B cell (primary cell): ENCODE measurements at regions not wholly inside any gene's neighbourhood (a gene's known extent, or its start where the extent isn't known, plus 50 kb on each side); places are given as distances from the start of the nearest gene placed in this dataset.

ENCODE experiments used
- ATAC-seq: fragments of 200-7000 bp; cut with Tn5 transposase; one replicate; pipeline ENCODE4 v1.10.0; 2021; ENCODE audit warnings: low read depth, mild to moderate bottlenecking, moderate number of reproducible peaks, moderate library complexity
- CTCF ChIA-PET: fragments of 350-600 bp; sonication (Branson Sonifier 250); formaldehyde crosslinking; loops from one replicate; lab custom pipeline; 2021; ENCODE audit warnings: antibody characterized with exemption, inconsistent platforms; lab: Charles Lee
- POLR2A ChIA-PET: fragments of 350-600 bp; sonication (Branson Sonifier 250); formaldehyde crosslinking; loops from one replicate; lab custom pipeline; 2021; ENCODE audit warnings: antibody characterized with exemption; lab: Charles Lee
- DNase-seq: peaks from one replicate; pipeline ENCODE4 v3.0.0; 2013
- H2AFZ ChIP-seq: 2 replicates; pipeline ENCODE4 v1.6.1; 2012; ENCODE audit warnings: mild to moderate bottlenecking, low read depth, low read length; ENCODE audit not compliant: insufficient read depth, poor library complexity, severe bottlenecking
- H3K27ac ChIP-seq, 2 donors: 1 replicate in 1 of 2; 2 replicates in 1 of 2; pipeline ENCODE4 v1.5.1; 2012 to 2013; ENCODE audit warnings: low read length in 2 of 2, mild to moderate bottlenecking in 2 of 2, moderate library complexity in 1 of 2
- H3K27me3 ChIP-seq, 4 experiments: fragments of 200-600 bp in 1 of 4; sonication (generic) in 1 of 4; replicated peaks in 1 of 4; 1 replicate in 2 of 4; 2 replicates in 2 of 4; pipeline versions ENCODE4 v1.6.1 to v1.7.0; 2013 to 2016; ENCODE audit warnings: low read length in 3 of 4, mild to moderate bottlenecking in 2 of 4, mixed read lengths in 1 of 4, moderate library complexity in 1 of 4; ENCODE audit not compliant: insufficient read depth in 4 of 4, control insufficient read depth in 3 of 4; ENCODE audit errors: control extremely low read depth in 1 of 4
- H3K36me3 ChIP-seq, 2 experiments: replicated peaks in 1 of 2; 1 replicate in 1 of 2; 2 replicates in 1 of 2; pipeline versions ENCODE4 v1.6.1 to v1.7.1; 2013; ENCODE audit warnings: low read length in 1 of 2; ENCODE audit not compliant: insufficient read depth in 2 of 2, control insufficient read depth in 1 of 2; ENCODE audit errors: control extremely low read depth in 1 of 2, extremely low read depth in 1 of 2
- H3K4me1 ChIP-seq, 2 donors: fragments of 200-600 bp in 1 of 2; sonication (generic) in 1 of 2; 1 replicate in 1 of 2; 2 replicates in 1 of 2; pipeline versions ENCODE4 v1.5.1 to v1.6.1; 2013 to 2017; ENCODE audit warnings: low read length in 2 of 2; ENCODE audit not compliant: control insufficient read depth in 2 of 2, insufficient read depth in 2 of 2
- H3K4me2 ChIP-seq: replicated peaks from 2 replicates; pipeline ENCODE3; 2012; ENCODE audit warnings: mild to moderate bottlenecking, low read depth, low read length; ENCODE audit not compliant: poor library complexity, severe bottlenecking
- H3K4me3 ChIP-seq, 5 experiments: fragments of 200-600 bp in 1 of 5; sonication (generic) in 1 of 5; 1 replicate in 3 of 5; 2 replicates in 2 of 5; pipeline versions ENCODE4 v1.5.1 to v1.7.0; 2011 to 2016; ENCODE audit warnings: low read length in 4 of 5, mild to moderate bottlenecking in 4 of 5, low read depth in 2 of 5, control low read depth in 1 of 5, moderate library complexity in 1 of 5; ENCODE audit not compliant: insufficient read depth in 1 of 5; ENCODE audit errors: control extremely low read depth in 1 of 5, extremely low read depth in 1 of 5
- H3K79me2 ChIP-seq: fragments of 200-600 bp; sonication (generic); one replicate; pipeline ENCODE4 v1.6.0; 2016; ENCODE audit warnings: low read length; ENCODE audit not compliant: control insufficient read depth, insufficient read depth
- H3K9ac ChIP-seq: fragments of 200-600 bp; sonication (generic); 2 replicates; pipeline ENCODE4 v1.6.1; 2017; ENCODE audit warnings: mild to moderate bottlenecking, low read length, moderate library complexity
- H3K9me3 ChIP-seq, 3 donors: one replicate each; pipeline versions ENCODE4 v1.6.1 to v1.7.1; 2013; ENCODE audit warnings: low read length in 2 of 3; ENCODE audit not compliant: control insufficient read depth in 2 of 3, insufficient read depth in 1 of 3; ENCODE audit errors: control extremely low read depth in 1 of 3
- H4K20me1 ChIP-seq: 2 replicates; pipeline ENCODE4 v1.6.0; 2012; ENCODE audit warnings: mild to moderate bottlenecking, low read length; ENCODE audit not compliant: insufficient read depth, control insufficient read depth, poor library complexity, severe bottlenecking
- H3K27ac Mint-ChIP-seq: one replicate; pipeline ENCODE4 v1.8.0; 2021; ENCODE audit warnings: mixed read lengths
- H3K27me3 Mint-ChIP-seq: one replicate; pipeline ENCODE4 v1.8.0; 2021; ENCODE audit warnings: mixed read lengths
- H3K4me1 Mint-ChIP-seq: one replicate; pipeline ENCODE4 v1.8.0; 2021; ENCODE audit warnings: mixed read lengths
- H3K4me3 Mint-ChIP-seq: one replicate; pipeline ENCODE4 v1.8.0; 2021; ENCODE audit warnings: mixed read lengths
- H3K9me3 Mint-ChIP-seq: one replicate; pipeline ENCODE4 v1.8.0; 2022; ENCODE audit warnings: mixed read lengths; ENCODE audit not compliant: insufficient read depth
- CTCF ChIP-seq: fragments of 200-600 bp; IDR thresholded peaks from one replicate; pipeline ENCODE4 v1.8.0; 2022; ENCODE audit warnings: antibody characterized with exemption, mild to moderate bottlenecking
- EZH2 ChIP-seq: IDR thresholded peaks from 2 replicates; pipeline ENCODE4 v1.6.1; 2012; ENCODE audit warnings: borderline replicate concordance, low read depth, mild to moderate bottlenecking, moderate library complexity, low read length; ENCODE audit not compliant: insufficient read depth, poor library complexity, severe bottlenecking
- WGBS: methylation state at CpG from one replicate; pipeline ENCODE4 v1.1.5; 2013; ENCODE audit warnings: missing lambda C conversion rate; ENCODE audit not compliant: insufficient coverage; 5-methylcytosine and 5-hydroxymethylcytosine counted together
- intact Hi-C: fragments of 100-400 bp; cut with micrococcal nuclease; formaldehyde crosslinking; loops from one replicate; pipeline ENCODE4 v1.10.0; 2022

GRCh38 chr6:67009818-67010217 lies 1302.8 kb upstream of the EYS start:
- DNase-seq, result no peak
- no peak for ATAC-seq
- no peaks in the 10 kb centered on the region for H3K36me3 ChIP-seq
- H3K27ac ChIP-seq, result no peak overlapping the region
- intact Hi-C loops, result no loop called here
- Mint-ChIP-seq H3K9me3 (peaks cover 11% of the 10 kb centered on the region), H3K4me1 (no peaks in the 10 kb centered on the region), H3K4me3 (no peak overlapping the region), H3K27ac (no peak overlapping the region), H3K27me3 (no peaks in the 10 kb centered on the region)
- 75% methylated on average over 4 of the region's 8 CpGs for WGBS
- H3K4me2 ChIP-seq, result no peak overlapping the region
- H3K4me3 ChIP-seq, result no peak overlapping the region
- TF ChIP-seq EZH2 (no peak), CTCF (no peak)
- no peaks in the 10 kb centered on the region for H3K4me1 ChIP-seq
- no peaks in the 10 kb centered on the region for H3K9me3 ChIP-seq
- no peaks in the 10 kb centered on the region for H3K27me3 ChIP-seq
- no peaks in the 10 kb centered on the region for H3K79me2 ChIP-seq
- H2AFZ ChIP-seq, result no peak overlapping the region
- ChIA-PET CTCF (no interaction called here), POLR2A (no interaction called here)
- H3K9ac ChIP-seq, result no peak overlapping the region
- no peaks in the 10 kb centered on the region for H4K20me1 ChIP-seq

DNA sequence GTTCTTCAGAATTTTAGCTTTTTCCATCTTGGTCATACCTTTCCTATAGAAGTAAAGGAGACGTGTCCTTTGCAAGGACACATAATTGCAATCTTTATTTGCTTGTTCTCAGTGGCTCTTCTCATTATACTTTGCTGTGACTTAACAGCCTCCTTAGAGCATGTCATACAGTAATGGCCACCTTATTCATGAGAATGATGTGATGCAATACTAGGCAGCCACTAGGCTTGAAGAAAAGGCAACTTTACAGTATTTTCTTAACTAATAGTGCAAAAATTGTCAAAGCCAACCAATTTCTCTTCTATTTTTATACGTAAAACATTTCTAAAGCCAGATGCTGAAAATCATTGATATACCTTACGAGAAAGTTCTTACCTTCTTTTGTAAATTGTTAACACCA lies 1296.8 kb upstream of the EYS start:
- Histone ChIP-seq H3K4me1 (no peaks in the 10 kb centered on the region), H3K4me3 (no peak overlapping the region), H3K79me2 (no peaks in the 10 kb centered on the region), H3K4me2 (no peak overlapping the region), H3K27me3 (no peaks in the 10 kb centered on the region), H3K27ac (no peak overlapping the region), H4K20me1 (no peaks in the 10 kb centered on the region), H2AFZ (no peak overlapping the region), H3K9me3 (peaks cover 0 to 9% (median 0%) of the 10 kb centered on the region in 3 donors), H3K9ac (no peak overlapping the region), H3K36me3 (no peaks in the 10 kb centered on the region)
- Mint-ChIP-seq H3K9me3 (peaks cover 3% of the 10 kb centered on the region), H3K4me1 (no peaks in the 10 kb centered on the region), H3K27ac (no peak overlapping the region), H3K4me3 (no peak overlapping the region), H3K27me3 (no peaks in the 10 kb centered on the region)
- ChIA-PET POLR2A (no interaction called here), CTCF (no interaction called here)
- no peak for TF ChIP-seq CTCF
- no peak for TF ChIP-seq EZH2
- ATAC-seq (no peak), DNase-seq (no peak)
- WGBS, result no CpG with 5 or more reads among the region's 3 CpGs
- intact Hi-C loops, result no loop called here
